ENCODE measurements at regions not wholly inside any gene's neighbourhood (a gene's known extent, or its start where the extent isn't known, plus 50 kb on each side); places are given as distances from the start of the nearest gene placed in this dataset.

DNA sequence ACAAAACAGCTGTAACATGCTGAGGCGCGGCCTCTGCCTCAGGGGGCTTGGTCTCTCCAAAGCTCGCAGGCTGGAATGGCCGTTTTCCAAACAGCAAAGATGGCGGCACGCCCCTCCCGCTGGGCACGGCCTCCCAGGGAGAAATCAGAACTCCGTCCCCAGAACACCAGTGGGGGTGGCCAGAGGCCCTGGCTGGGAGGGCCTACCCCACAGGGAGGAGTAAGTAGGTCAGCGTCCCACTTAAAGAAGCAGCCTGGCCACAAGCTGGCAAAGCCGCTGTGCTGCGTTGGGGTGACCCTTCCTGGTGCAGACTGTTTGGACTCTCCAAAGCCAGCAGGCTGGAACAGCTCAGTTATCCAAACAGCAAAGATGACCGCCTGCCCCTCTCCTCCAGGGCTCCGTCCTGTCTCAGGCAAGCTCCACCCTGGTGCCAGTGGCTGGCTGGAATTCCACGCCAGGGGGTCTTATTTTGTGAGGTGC is 862.8 kb downstream of the TRIML1 start:
- TF ChIP-seq CTCF (IDR thresholded peaks at IDR 0.05), result no peak
- no peak for TF ChIP-seq POLR2A (IDR thresholded peaks at IDR 0.05)
